ENCODE measurements at regions not wholly inside any gene's neighbourhood (a gene's known extent, or its start where the extent isn't known, plus 50 kb on each side); places are given as distances from the start of the nearest gene placed in this dataset.

DNA sequence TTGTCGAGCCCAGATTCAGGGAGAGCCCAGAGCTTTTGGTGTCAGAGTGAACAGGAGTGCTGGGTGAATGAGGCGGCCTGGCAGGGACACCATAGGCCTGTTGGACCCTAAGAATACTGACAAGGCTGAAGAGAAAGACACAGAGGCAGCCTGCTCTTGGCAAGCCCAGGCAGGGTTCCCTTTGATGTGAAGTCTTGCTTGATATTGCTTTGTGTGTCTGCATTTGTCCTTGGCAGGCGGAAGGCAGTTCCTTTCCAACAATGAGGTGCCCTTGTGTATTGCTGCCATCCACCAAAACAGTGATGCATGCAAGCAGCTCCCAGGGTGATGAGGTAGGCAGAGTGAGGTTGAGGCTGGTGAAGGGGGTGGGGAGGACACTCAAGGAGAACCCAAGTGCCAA, 152.7 kb upstream of the TSC22D2 start:
- TF ChIP-seq CTCF (IDR thresholded peaks at IDR 0.05) (no peak), POLR2A (IDR thresholded peaks at IDR 0.05) (no peak)
